ENCODE measurements at regions not wholly inside any gene's neighbourhood (a gene's known extent, or its start where the extent isn't known, plus 50 kb on each side); places are given as distances from the start of the nearest gene placed in this dataset.
"Not testable (repeated sequence)": the region's sequence is repeated elsewhere in the genome, so short reads cannot be mapped to it uniquely, and the experiment has no call there.

DNA sequence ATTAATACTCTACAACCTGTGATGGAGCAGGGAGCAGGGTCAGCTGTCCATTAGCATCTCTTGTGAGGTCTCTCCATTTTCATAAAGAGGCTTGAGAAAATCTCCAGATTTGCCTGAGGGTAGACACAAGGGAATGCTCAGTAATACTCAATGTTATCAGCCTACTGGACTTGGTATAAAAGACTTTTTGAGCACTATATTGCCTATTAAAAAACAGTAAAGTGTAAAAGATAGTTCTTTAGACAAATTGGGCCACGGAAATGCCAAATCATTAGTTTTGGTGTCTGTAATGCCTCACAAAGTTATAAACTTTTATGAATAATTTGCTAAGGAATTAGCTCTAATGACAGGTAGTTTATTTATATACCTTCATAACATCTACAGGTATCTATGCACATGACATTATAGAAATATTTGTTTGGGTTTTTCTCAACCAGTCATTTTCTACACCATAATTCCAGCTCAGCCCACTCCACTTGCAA lies 1524.9 kb upstream of the TPTE start:
- TF ChIP-seq, protein P1, sequence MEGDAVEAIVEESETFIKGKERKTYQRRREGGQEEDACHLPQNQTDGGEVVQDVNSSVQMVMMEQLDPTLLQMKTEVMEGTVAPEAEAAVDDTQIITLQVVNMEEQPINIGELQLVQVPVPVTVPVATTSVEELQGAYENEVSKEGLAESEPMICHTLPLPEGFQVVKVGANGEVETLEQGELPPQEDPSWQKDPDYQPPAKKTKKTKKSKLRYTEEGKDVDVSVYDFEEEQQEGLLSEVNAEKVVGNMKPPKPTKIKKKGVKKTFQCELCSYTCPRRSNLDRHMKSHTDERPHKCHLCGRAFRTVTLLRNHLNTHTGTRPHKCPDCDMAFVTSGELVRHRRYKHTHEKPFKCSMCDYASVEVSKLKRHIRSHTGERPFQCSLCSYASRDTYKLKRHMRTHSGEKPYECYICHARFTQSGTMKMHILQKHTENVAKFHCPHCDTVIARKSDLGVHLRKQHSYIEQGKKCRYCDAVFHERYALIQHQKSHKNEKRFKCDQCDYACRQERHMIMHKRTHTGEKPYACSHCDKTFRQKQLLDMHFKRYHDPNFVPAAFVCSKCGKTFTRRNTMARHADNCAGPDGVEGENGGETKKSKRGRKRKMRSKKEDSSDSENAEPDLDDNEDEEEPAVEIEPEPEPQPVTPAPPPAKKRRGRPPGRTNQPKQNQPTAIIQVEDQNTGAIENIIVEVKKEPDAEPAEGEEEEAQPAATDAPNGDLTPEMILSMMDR (IDR thresholded peaks at IDR 0.05), result not testable (repeated sequence)
- TF ChIP-seq POLR2A (IDR thresholded peaks at IDR 0.05), result not testable (repeated sequence)

Data from vagina (tissue), 2 donors.